Chondrocyte (in vitro differentiated cells): ENCODE measurements at regions not wholly inside any gene's neighbourhood (a gene's known extent, or its start where the extent isn't known, plus 50 kb on each side); places are given as distances from the start of the nearest gene placed in this dataset.

Source experiments
- DNase-seq: peaks from one replicate; pipeline ENCODE4 v3.0.0; 2021; ENCODE audit warnings: mixed read lengths, low spot score
- H3K27ac Mint-ChIP-seq: one replicate; pipeline ENCODE4 v1.8.0; 2021; ENCODE audit warnings: mild to moderate bottlenecking, moderate library complexity, mixed read lengths; ENCODE audit not compliant: unreplicated experiment
- H3K27me3 Mint-ChIP-seq: 2 replicates; pipeline ENCODE4 v1.8.0; 2021; ENCODE audit warnings: low read depth, mixed read lengths
- H3K36me3 Mint-ChIP-seq: 2 replicates; pipeline ENCODE4 v1.8.0; 2021; ENCODE audit warnings: low read depth, mixed read lengths
- H3K4me1 Mint-ChIP-seq: 2 replicates; pipeline ENCODE4 v1.8.0; 2021; ENCODE audit warnings: low read depth, mild to moderate bottlenecking, mixed read lengths
- H3K4me3 Mint-ChIP-seq: one replicate; pipeline ENCODE4 v1.8.0; 2021; ENCODE audit warnings: mild to moderate bottlenecking, moderate library complexity, mixed read lengths; ENCODE audit not compliant: unreplicated experiment
- H3K9me3 Mint-ChIP-seq: 2 replicates; pipeline ENCODE4 v1.8.0; 2021; ENCODE audit warnings: low read depth, mixed read lengths
- CTCF ChIP-seq: fragments of 200-600 bp; sonication (generic); IDR thresholded peaks from 2 replicates; pipeline ENCODE4 v1.5.0; 2021; ENCODE audit warnings: antibody characterized with exemption, mild to moderate bottlenecking, moderate library complexity

GRCh38 chr7:68279827-68280400 lies 1283.3 kb downstream of the TYW1 start:
- H3K27me3 Mint-ChIP-seq: peaks cover 6% of the 10 kb centered on the region

GRCh38 chr7:68280931-68281330 lies 1284.3 kb downstream of the TYW1 start:
- no peak for DNase-seq
- H3K27ac Mint-ChIP-seq: no peak overlapping the region
- no peak overlapping the region for H3K4me3 Mint-ChIP-seq
- peaks cover 21% of the 10 kb centered on the region for H3K9me3 Mint-ChIP-seq
- TF ChIP-seq CTCF: no peak
- no peaks in the 10 kb centered on the region for H3K4me1 Mint-ChIP-seq
- H3K27me3 Mint-ChIP-seq: peaks cover 6% of the 10 kb centered on the region
- H3K36me3 Mint-ChIP-seq: peaks cover 5% of the 10 kb centered on the region

More at GRCh38 chr7:68279827-68280400, 1283.3 kb downstream of the TYW1 start:
- Mint-ChIP-seq H3K36me3 (peaks cover 5% of the 10 kb centered on the region), H3K4me3 (no peak overlapping the region), H3K9me3 (peaks cover 21% of the 10 kb centered on the region), H3K4me1 (no peaks in the 10 kb centered on the region), H3K27ac (no peak overlapping the region)
- TF ChIP-seq CTCF: no peak
- no peak for DNase-seq

GRCh38 chr7:68288144-68288593 lies 1291.5 kb downstream of the TYW1 start:
- no peak for TF ChIP-seq CTCF
- H3K9me3 Mint-ChIP-seq: peaks cover 21% of the 10 kb centered on the region
- no peaks in the 10 kb centered on the region for H3K4me1 Mint-ChIP-seq
- DNase-seq: no peak
- no peak overlapping the region for H3K27ac Mint-ChIP-seq
- peaks cover 5% of the 10 kb centered on the region for H3K27me3 Mint-ChIP-seq
- peaks cover 5% of the 10 kb centered on the region for H3K36me3 Mint-ChIP-seq
- H3K4me3 Mint-ChIP-seq: no peak overlapping the region

GRCh38 chr7:68291710-68292109 lies 1295.1 kb downstream of the TYW1 start:
- H3K27me3 Mint-ChIP-seq: peaks cover 3% of the 10 kb centered on the region

GRCh38 chr7:68295386-68295785 lies 1298.8 kb downstream of the TYW1 start:
- Mint-ChIP-seq H3K4me3 (no peak overlapping the region), H3K4me1 (no peaks in the 10 kb centered on the region), H3K36me3 (no peaks in the 10 kb centered on the region), H3K27me3 (peaks cover 3% of the 10 kb centered on the region), H3K27ac (no peak overlapping the region), H3K9me3 (peaks cover 3% of the 10 kb centered on the region)
- no peak for TF ChIP-seq CTCF
- no peak for DNase-seq

More at GRCh38 chr7:68291710-68292109, 1295.1 kb downstream of the TYW1 start:
- H3K27ac Mint-ChIP-seq: no peak overlapping the region
- no peak overlapping the region for H3K4me3 Mint-ChIP-seq
- H3K36me3 Mint-ChIP-seq: no peaks in the 10 kb centered on the region
- H3K4me1 Mint-ChIP-seq: no peaks in the 10 kb centered on the region
- TF ChIP-seq CTCF: no peak
- no peak for DNase-seq
- peaks cover 3% of the 10 kb centered on the region for H3K9me3 Mint-ChIP-seq
